ENCODE measurements at regions not wholly inside any gene's neighbourhood (a gene's known extent, or its start where the extent isn't known, plus 50 kb on each side); places are given as distances from the start of the nearest gene placed in this dataset.

DNA sequence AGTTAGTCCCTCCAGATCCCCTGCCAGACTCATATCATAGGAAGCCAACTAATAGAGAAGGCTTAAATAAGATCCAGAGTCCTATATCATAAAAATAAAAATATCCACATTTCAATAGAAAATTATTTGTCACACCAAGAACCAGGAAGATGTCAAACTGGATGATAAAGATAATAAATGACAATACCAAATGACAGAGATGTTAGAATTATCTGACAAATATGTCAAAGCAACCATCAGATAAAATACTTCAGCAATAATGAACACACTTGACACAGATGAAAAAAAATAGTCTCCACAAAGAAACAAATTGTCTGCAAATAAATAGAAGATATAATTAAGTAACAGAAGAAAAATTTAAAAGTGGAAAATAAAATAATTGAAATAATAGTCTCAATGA lies 300.7 kb upstream of the FTMT start:
- TF ChIP-seq, protein P1, sequence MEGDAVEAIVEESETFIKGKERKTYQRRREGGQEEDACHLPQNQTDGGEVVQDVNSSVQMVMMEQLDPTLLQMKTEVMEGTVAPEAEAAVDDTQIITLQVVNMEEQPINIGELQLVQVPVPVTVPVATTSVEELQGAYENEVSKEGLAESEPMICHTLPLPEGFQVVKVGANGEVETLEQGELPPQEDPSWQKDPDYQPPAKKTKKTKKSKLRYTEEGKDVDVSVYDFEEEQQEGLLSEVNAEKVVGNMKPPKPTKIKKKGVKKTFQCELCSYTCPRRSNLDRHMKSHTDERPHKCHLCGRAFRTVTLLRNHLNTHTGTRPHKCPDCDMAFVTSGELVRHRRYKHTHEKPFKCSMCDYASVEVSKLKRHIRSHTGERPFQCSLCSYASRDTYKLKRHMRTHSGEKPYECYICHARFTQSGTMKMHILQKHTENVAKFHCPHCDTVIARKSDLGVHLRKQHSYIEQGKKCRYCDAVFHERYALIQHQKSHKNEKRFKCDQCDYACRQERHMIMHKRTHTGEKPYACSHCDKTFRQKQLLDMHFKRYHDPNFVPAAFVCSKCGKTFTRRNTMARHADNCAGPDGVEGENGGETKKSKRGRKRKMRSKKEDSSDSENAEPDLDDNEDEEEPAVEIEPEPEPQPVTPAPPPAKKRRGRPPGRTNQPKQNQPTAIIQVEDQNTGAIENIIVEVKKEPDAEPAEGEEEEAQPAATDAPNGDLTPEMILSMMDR (conservative IDR thresholded peaks at IDR 0.05) = no peak
- TF ChIP-seq EZH2 (IDR thresholded peaks at IDR 0.05; ENCODE audit: low read depth) = no peak
